ENCODE measurements at regions not wholly inside any gene's neighbourhood (a gene's known extent, or its start where the extent isn't known, plus 50 kb on each side); places are given as distances from the start of the nearest gene placed in this dataset.

- no peak for TF ChIP-seq TCF7L2 (IDR thresholded peaks at IDR 0.05; ENCODE audit: borderline replicate concordance, low read depth, low read length)
- TF ChIP-seq, protein P1, sequence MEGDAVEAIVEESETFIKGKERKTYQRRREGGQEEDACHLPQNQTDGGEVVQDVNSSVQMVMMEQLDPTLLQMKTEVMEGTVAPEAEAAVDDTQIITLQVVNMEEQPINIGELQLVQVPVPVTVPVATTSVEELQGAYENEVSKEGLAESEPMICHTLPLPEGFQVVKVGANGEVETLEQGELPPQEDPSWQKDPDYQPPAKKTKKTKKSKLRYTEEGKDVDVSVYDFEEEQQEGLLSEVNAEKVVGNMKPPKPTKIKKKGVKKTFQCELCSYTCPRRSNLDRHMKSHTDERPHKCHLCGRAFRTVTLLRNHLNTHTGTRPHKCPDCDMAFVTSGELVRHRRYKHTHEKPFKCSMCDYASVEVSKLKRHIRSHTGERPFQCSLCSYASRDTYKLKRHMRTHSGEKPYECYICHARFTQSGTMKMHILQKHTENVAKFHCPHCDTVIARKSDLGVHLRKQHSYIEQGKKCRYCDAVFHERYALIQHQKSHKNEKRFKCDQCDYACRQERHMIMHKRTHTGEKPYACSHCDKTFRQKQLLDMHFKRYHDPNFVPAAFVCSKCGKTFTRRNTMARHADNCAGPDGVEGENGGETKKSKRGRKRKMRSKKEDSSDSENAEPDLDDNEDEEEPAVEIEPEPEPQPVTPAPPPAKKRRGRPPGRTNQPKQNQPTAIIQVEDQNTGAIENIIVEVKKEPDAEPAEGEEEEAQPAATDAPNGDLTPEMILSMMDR (tag by site-specific recombination; IDR thresholded peaks at IDR 0.05) = no peak
- TF ChIP-seq SP3 (tag by site-specific recombination; IDR thresholded peaks at IDR 0.05) = no peak
- TF ChIP-seq ZNF24 (tag by site-specific recombination; IDR thresholded peaks at IDR 0.05) = no peak
- no peak for TF ChIP-seq HOXA7 (CRISPR knock-in tag; IDR thresholded peaks at IDR 0.05; ENCODE audit: borderline replicate concordance)
- no peak for TF ChIP-seq ZBTB7A (tag by site-specific recombination; IDR thresholded peaks at IDR 0.05; ENCODE audit: low read depth)
- TF ChIP-seq KLF10 (tag by site-specific recombination; IDR thresholded peaks at IDR 0.05) = no peak
- TF ChIP-seq ZBTB17 (tag by site-specific recombination; IDR thresholded peaks at IDR 0.05) = no peak
Measured at GRCh38 chr10:29922892-29923291, 136.5 kb downstream of the JCAD start.
